B cell (primary cell): ENCODE measurements at regions not wholly inside any gene's neighbourhood (a gene's known extent, or its start where the extent isn't known, plus 50 kb on each side); places are given as distances from the start of the nearest gene placed in this dataset.

Experiments used
- ATAC-seq: fragments of 200-7000 bp; cut with Tn5 transposase; one replicate; pipeline ENCODE4 v1.10.0; 2021; ENCODE audit warnings: low read depth, mild to moderate bottlenecking, moderate number of reproducible peaks, moderate library complexity
- CTCF ChIA-PET: fragments of 350-600 bp; sonication (Branson Sonifier 250); formaldehyde crosslinking; loops from one replicate; lab custom pipeline; 2021; ENCODE audit warnings: antibody characterized with exemption, inconsistent platforms; lab: Charles Lee
- POLR2A ChIA-PET: fragments of 350-600 bp; sonication (Branson Sonifier 250); formaldehyde crosslinking; loops from one replicate; lab custom pipeline; 2021; ENCODE audit warnings: antibody characterized with exemption; lab: Charles Lee
- DNase-seq: peaks from one replicate; pipeline ENCODE4 v3.0.0; 2013
- H2AFZ ChIP-seq: 2 replicates; pipeline ENCODE4 v1.6.1; 2012; ENCODE audit warnings: mild to moderate bottlenecking, low read depth, low read length; ENCODE audit not compliant: insufficient read depth, poor library complexity, severe bottlenecking
- H3K27ac ChIP-seq, 2 donors: 1 replicate in 1 of 2; 2 replicates in 1 of 2; pipeline ENCODE4 v1.5.1; 2012 to 2013; ENCODE audit warnings: low read length in 2 of 2, mild to moderate bottlenecking in 2 of 2, moderate library complexity in 1 of 2
- H3K27me3 ChIP-seq, 4 experiments: fragments of 200-600 bp in 1 of 4; sonication (generic) in 1 of 4; replicated peaks in 1 of 4; 1 replicate in 2 of 4; 2 replicates in 2 of 4; pipeline versions ENCODE4 v1.6.1 to v1.7.0; 2013 to 2016; ENCODE audit warnings: low read length in 3 of 4, mild to moderate bottlenecking in 2 of 4, mixed read lengths in 1 of 4, moderate library complexity in 1 of 4; ENCODE audit not compliant: insufficient read depth in 4 of 4, control insufficient read depth in 3 of 4; ENCODE audit errors: control extremely low read depth in 1 of 4
- H3K36me3 ChIP-seq, 2 experiments: replicated peaks in 1 of 2; 1 replicate in 1 of 2; 2 replicates in 1 of 2; pipeline versions ENCODE4 v1.6.1 to v1.7.1; 2013; ENCODE audit warnings: low read length in 1 of 2; ENCODE audit not compliant: insufficient read depth in 2 of 2, control insufficient read depth in 1 of 2; ENCODE audit errors: control extremely low read depth in 1 of 2, extremely low read depth in 1 of 2
- H3K4me1 ChIP-seq, 2 donors: fragments of 200-600 bp in 1 of 2; sonication (generic) in 1 of 2; 1 replicate in 1 of 2; 2 replicates in 1 of 2; pipeline versions ENCODE4 v1.5.1 to v1.6.1; 2013 to 2017; ENCODE audit warnings: low read length in 2 of 2; ENCODE audit not compliant: control insufficient read depth in 2 of 2, insufficient read depth in 2 of 2
- H3K4me2 ChIP-seq: replicated peaks from 2 replicates; pipeline ENCODE3; 2012; ENCODE audit warnings: mild to moderate bottlenecking, low read depth, low read length; ENCODE audit not compliant: poor library complexity, severe bottlenecking
- H3K4me3 ChIP-seq, 5 experiments: fragments of 200-600 bp in 1 of 5; sonication (generic) in 1 of 5; 1 replicate in 3 of 5; 2 replicates in 2 of 5; pipeline versions ENCODE4 v1.5.1 to v1.7.0; 2011 to 2016; ENCODE audit warnings: low read length in 4 of 5, mild to moderate bottlenecking in 4 of 5, low read depth in 2 of 5, control low read depth in 1 of 5, moderate library complexity in 1 of 5; ENCODE audit not compliant: insufficient read depth in 1 of 5; ENCODE audit errors: control extremely low read depth in 1 of 5, extremely low read depth in 1 of 5
- H3K79me2 ChIP-seq: fragments of 200-600 bp; sonication (generic); one replicate; pipeline ENCODE4 v1.6.0; 2016; ENCODE audit warnings: low read length; ENCODE audit not compliant: control insufficient read depth, insufficient read depth
- H3K9ac ChIP-seq: fragments of 200-600 bp; sonication (generic); 2 replicates; pipeline ENCODE4 v1.6.1; 2017; ENCODE audit warnings: mild to moderate bottlenecking, low read length, moderate library complexity
- H3K9me3 ChIP-seq, 3 donors: one replicate each; pipeline versions ENCODE4 v1.6.1 to v1.7.1; 2013; ENCODE audit warnings: low read length in 2 of 3; ENCODE audit not compliant: control insufficient read depth in 2 of 3, insufficient read depth in 1 of 3; ENCODE audit errors: control extremely low read depth in 1 of 3
- H4K20me1 ChIP-seq: 2 replicates; pipeline ENCODE4 v1.6.0; 2012; ENCODE audit warnings: mild to moderate bottlenecking, low read length; ENCODE audit not compliant: insufficient read depth, control insufficient read depth, poor library complexity, severe bottlenecking
- H3K27ac Mint-ChIP-seq: one replicate; pipeline ENCODE4 v1.8.0; 2021; ENCODE audit warnings: mixed read lengths
- H3K27me3 Mint-ChIP-seq: one replicate; pipeline ENCODE4 v1.8.0; 2021; ENCODE audit warnings: mixed read lengths
- H3K4me1 Mint-ChIP-seq: one replicate; pipeline ENCODE4 v1.8.0; 2021; ENCODE audit warnings: mixed read lengths
- H3K4me3 Mint-ChIP-seq: one replicate; pipeline ENCODE4 v1.8.0; 2021; ENCODE audit warnings: mixed read lengths
- H3K9me3 Mint-ChIP-seq: one replicate; pipeline ENCODE4 v1.8.0; 2022; ENCODE audit warnings: mixed read lengths; ENCODE audit not compliant: insufficient read depth
- CTCF ChIP-seq: fragments of 200-600 bp; IDR thresholded peaks from one replicate; pipeline ENCODE4 v1.8.0; 2022; ENCODE audit warnings: antibody characterized with exemption, mild to moderate bottlenecking
- EZH2 ChIP-seq: IDR thresholded peaks from 2 replicates; pipeline ENCODE4 v1.6.1; 2012; ENCODE audit warnings: borderline replicate concordance, low read depth, mild to moderate bottlenecking, moderate library complexity, low read length; ENCODE audit not compliant: insufficient read depth, poor library complexity, severe bottlenecking
- WGBS: methylation state at CpG from one replicate; pipeline ENCODE4 v1.1.5; 2013; ENCODE audit warnings: missing lambda C conversion rate; ENCODE audit not compliant: insufficient coverage; 5-methylcytosine and 5-hydroxymethylcytosine counted together
- intact Hi-C: fragments of 100-400 bp; cut with micrococcal nuclease; formaldehyde crosslinking; loops from one replicate; pipeline ENCODE4 v1.10.0; 2022

DNA sequence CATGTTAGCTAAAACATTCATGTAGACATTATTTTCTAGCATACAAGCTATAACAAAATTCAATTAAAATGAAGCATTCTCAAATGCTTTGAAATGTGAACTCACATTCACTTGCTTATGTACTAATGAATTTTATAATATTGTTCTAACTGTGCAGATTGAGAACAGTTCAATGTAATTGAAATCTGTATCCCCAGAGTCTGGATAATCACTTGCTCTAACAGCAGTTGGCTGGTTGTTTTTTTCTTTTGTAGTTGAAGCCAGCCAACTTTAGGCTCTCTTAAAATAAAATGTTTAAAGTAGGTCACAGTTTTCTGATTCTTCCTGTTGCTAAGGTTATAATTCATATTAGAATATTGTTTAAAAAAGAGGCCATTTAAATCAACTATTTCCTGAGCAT lies 438.9 kb downstream of the NAF1 start:
- H3K9ac ChIP-seq = no peak overlapping the region
- H3K4me1 ChIP-seq = no peaks in the 10 kb centered on the region
- Mint-ChIP-seq H3K27ac (no peak overlapping the region), H3K27me3 (no peaks in the 10 kb centered on the region), H3K4me1 (no peaks in the 10 kb centered on the region), H3K4me3 (no peak overlapping the region), H3K9me3 (peaks cover 2% of the 10 kb centered on the region)
- no peak overlapping the region for H2AFZ ChIP-seq
- DNase-seq = no peak
- TF ChIP-seq EZH2 (no peak), CTCF (no peak)
- H3K27me3 ChIP-seq = no peaks in the 10 kb centered on the region
- CTCF ChIA-PET = no interaction called here
- intact Hi-C loops = no loop called here
- no peaks in the 10 kb centered on the region for H3K36me3 ChIP-seq
- no peak overlapping the region for H3K4me2 ChIP-seq
- no peaks in the 10 kb centered on the region for H3K9me3 ChIP-seq
- no peak overlapping the region for H3K27ac ChIP-seq
- no peak for ATAC-seq
- no peak overlapping the region for H3K4me3 ChIP-seq
- H3K79me2 ChIP-seq = no peaks in the 10 kb centered on the region
- no peaks in the 10 kb centered on the region for H4K20me1 ChIP-seq
- POLR2A ChIA-PET = no interaction called here

- Histone ChIP-seq H3K27me3 (no peaks in the 10 kb centered on the region), H3K36me3 (no peaks in the 10 kb centered on the region), H2AFZ (no peak overlapping the region), H4K20me1 (no peaks in the 10 kb centered on the region), H3K4me1 (no peaks in the 10 kb centered on the region), H3K4me2 (no peak overlapping the region), H3K4me3 (no peak overlapping the region), H3K27ac (no peak overlapping the region), H3K9me3 (no peaks in the 10 kb centered on the region), H3K79me2 (no peaks in the 10 kb centered on the region), H3K9ac (no peak overlapping the region)
- 88% methylated on average over 4 of the region's 8 CpGs for WGBS
- Mint-ChIP-seq H3K27me3 (no peaks in the 10 kb centered on the region), H3K4me3 (no peak overlapping the region), H3K27ac (no peak overlapping the region), H3K4me1 (no peaks in the 10 kb centered on the region), H3K9me3 (peaks cover 2% of the 10 kb centered on the region)
- ChIA-PET POLR2A (no interaction called here), CTCF (no interaction called here)
- ATAC-seq = no peak
- intact Hi-C loops = no loop called here
- no peak for DNase-seq
- no peak for TF ChIP-seq EZH2
- no peak for TF ChIP-seq CTCF
Measured at GRCh38 chr4:162727232-162727631, 439.5 kb downstream of the NAF1 start.
